Nephron progenitor cell (in vitro differentiated cells): ENCODE measurements at regions not wholly inside any gene's neighbourhood (a gene's known extent, or its start where the extent isn't known, plus 50 kb on each side); places are given as distances from the start of the nearest gene placed in this dataset.

Experiments
- DNase-seq: peaks from one replicate; pipeline ENCODE4 v3.0.0; 2021
- H3K27ac Mint-ChIP-seq: 2 replicates; pipeline ENCODE4 v1.8.0; 2021; ENCODE audit warnings: mild to moderate bottlenecking, moderate library complexity, mixed read lengths
- H3K27me3 Mint-ChIP-seq: 2 replicates; pipeline ENCODE4 v1.8.0; 2021; ENCODE audit warnings: mild to moderate bottlenecking, low read depth, mixed read lengths; ENCODE audit not compliant: poor library complexity
- H3K36me3 Mint-ChIP-seq: 2 replicates; pipeline ENCODE4 v1.8.0; 2021; ENCODE audit warnings: low read depth, mixed read lengths
- H3K4me1 Mint-ChIP-seq: 2 replicates; pipeline ENCODE4 v1.8.0; 2021; ENCODE audit warnings: mixed read lengths
- H3K4me3 Mint-ChIP-seq: 2 replicates; pipeline ENCODE4 v1.8.0; 2021; ENCODE audit warnings: mild to moderate bottlenecking, moderate library complexity, mixed read lengths
- H3K9me3 Mint-ChIP-seq: 2 replicates; pipeline ENCODE4 v1.8.0; 2021; ENCODE audit warnings: mild to moderate bottlenecking, moderate library complexity, mixed read lengths
- CTCF ChIP-seq: fragments of 200-600 bp; sonication (generic); IDR thresholded peaks from 2 replicates; pipeline ENCODE4 v1.5.0; 2021; ENCODE audit warnings: antibody characterized with exemption

- no peak for TF ChIP-seq CTCF
- H3K4me3 Mint-ChIP-seq = no peak overlapping the region
- H3K9me3 Mint-ChIP-seq = peaks cover 3% of the 10 kb centered on the region
- no peak for DNase-seq
- H3K4me1 Mint-ChIP-seq = no peaks in the 10 kb centered on the region
- no peaks in the 10 kb centered on the region for H3K36me3 Mint-ChIP-seq
- peaks cover 13% of the 10 kb centered on the region for H3K27me3 Mint-ChIP-seq
- no peak overlapping the region for H3K27ac Mint-ChIP-seq
Measured at GRCh38 chr6:163916315-163917081, 502.0 kb downstream of the QKI start.

GRCh38 chr6:163915131-163915530 lies 500.6 kb downstream of the QKI start:
- Mint-ChIP-seq H3K27me3 (peaks cover 13% of the 10 kb centered on the region), H3K4me1 (no peaks in the 10 kb centered on the region), H3K4me3 (no peak overlapping the region), H3K27ac (no peak overlapping the region), H3K9me3 (no peaks in the 10 kb centered on the region), H3K36me3 (no peaks in the 10 kb centered on the region)
- DNase-seq = no peak
- no peak for TF ChIP-seq CTCF

GRCh38 chr6:163913045-163913444 lies 498.5 kb downstream of the QKI start:
- TF ChIP-seq CTCF = no peak
- Mint-ChIP-seq H3K27ac (no peak overlapping the region), H3K27me3 (peaks cover 12% of the 10 kb centered on the region), H3K4me3 (no peak overlapping the region), H3K4me1 (no peaks in the 10 kb centered on the region), H3K36me3 (no peaks in the 10 kb centered on the region), H3K9me3 (no peaks in the 10 kb centered on the region)
- DNase-seq = no peak

GRCh38 chr6:163906006-163906710 lies 491.6 kb downstream of the QKI start:
- Mint-ChIP-seq H3K27ac (no peak overlapping the region), H3K4me3 (no peak overlapping the region), H3K4me1 (no peaks in the 10 kb centered on the region), H3K36me3 (no peaks in the 10 kb centered on the region), H3K27me3 (peaks cover 4% of the 10 kb centered on the region), H3K9me3 (peaks cover 3% of the 10 kb centered on the region)
- TF ChIP-seq CTCF = no peak
- DNase-seq = no peak

- no peak for DNase-seq
- Mint-ChIP-seq H3K4me3 (no peak overlapping the region), H3K27ac (no peak overlapping the region), H3K27me3 (peaks cover 4% of the 10 kb centered on the region), H3K9me3 (peaks cover 3% of the 10 kb centered on the region), H3K36me3 (no peaks in the 10 kb centered on the region), H3K4me1 (peaks cover 10% of the 10 kb centered on the region)
- TF ChIP-seq CTCF = no peak
Measured at GRCh38 chr6:163904186-163904585, 489.7 kb downstream of the QKI start.
